ENCODE measurements at regions not wholly inside any gene's neighbourhood (a gene's known extent, or its start where the extent isn't known, plus 50 kb on each side); places are given as distances from the start of the nearest gene placed in this dataset.

GRCh38 chr4:141339391-141339790, 118.7 kb downstream of the ZNF330 start:
- no peak overlapping the region for H3K4me3 ChIP-seq
- ATAC-seq (no peak), DNase-seq (no peak)
- H3K27me3 ChIP-seq: no peaks in the 10 kb centered on the region
- peaks cover 10% of the 10 kb centered on the region for H3K4me1 ChIP-seq
- intact Hi-C loops (cut with DNase I): no loop called here
- no peak for TF ChIP-seq POLR2A (IDR thresholded peaks at IDR 0.05)
- no peak for TF ChIP-seq CTCF (IDR thresholded peaks at IDR 0.05)
- 79 to 80% methylated on average over 3 of the region's 3 CpGs for WGBS, 2 donors
- no peaks in the 10 kb centered on the region for H3K36me3 ChIP-seq (replicated peaks in 1 of 2; ENCODE audit: insufficient read depth in 1 of 2, low read depth in 2 of 2)
- no peaks in the 10 kb centered on the region for H3K9me3 ChIP-seq
- H3K27ac ChIP-seq: no peak overlapping the region

DNA sequence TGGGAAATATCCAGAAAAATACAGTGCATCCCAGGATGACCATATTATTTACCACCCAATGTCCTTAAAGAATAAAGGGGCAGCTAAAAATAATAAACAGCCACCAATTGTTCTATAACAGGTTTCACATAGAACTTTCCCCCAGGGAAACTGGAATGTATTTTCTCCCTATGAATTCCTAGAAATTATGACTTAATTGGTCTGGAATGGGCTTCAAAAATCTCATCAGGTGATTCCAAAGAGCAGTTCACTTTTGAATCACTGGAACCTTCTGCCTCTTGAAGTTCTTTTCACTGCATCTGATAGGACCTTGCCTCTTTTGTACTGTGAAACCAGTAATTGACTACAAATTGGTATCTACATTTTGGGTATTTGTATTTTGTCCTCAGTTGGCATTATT, 119.3 kb downstream of the ZNF330 start:
- no peaks in the 10 kb centered on the region for H3K27me3 ChIP-seq
- H3K27ac ChIP-seq: no peak overlapping the region
- no peak for ATAC-seq
- intact Hi-C loops (cut with DNase I): no loop called here
- TF ChIP-seq POLR2A (IDR thresholded peaks at IDR 0.05) (no peak), CTCF (IDR thresholded peaks at IDR 0.05) (no peak)
- H3K9me3 ChIP-seq: no peaks in the 10 kb centered on the region
- DNase-seq: no peak
- H3K4me1 ChIP-seq: peaks cover 4% of the 10 kb centered on the region
- H3K4me3 ChIP-seq: no peak overlapping the region
- no peaks in the 10 kb centered on the region for H3K36me3 ChIP-seq (replicated peaks in 1 of 2; ENCODE audit: insufficient read depth in 1 of 2, low read depth in 2 of 2)

- no peaks in the 10 kb centered on the region for H3K36me3 ChIP-seq (replicated peaks in 1 of 2; ENCODE audit: insufficient read depth in 1 of 2, low read depth in 2 of 2)
- no peak for DNase-seq
- no peak overlapping the region for H3K4me3 ChIP-seq
- intact Hi-C loops (cut with DNase I): no loop called here
- TF ChIP-seq POLR2A (IDR thresholded peaks at IDR 0.05): no peak
- H3K4me1 ChIP-seq: no peaks in the 10 kb centered on the region
- H3K27me3 ChIP-seq: no peaks in the 10 kb centered on the region
- H3K9me3 ChIP-seq: no peaks in the 10 kb centered on the region
- 75 to 86% methylated on average over 2 of the region's 2 CpGs for WGBS, 2 donors
- ATAC-seq: no peak
- H3K27ac ChIP-seq: no peak overlapping the region
These were observed 119.8 kb downstream of the ZNF330 start for GRCh38 chr4:141340458-141340857.

DNA sequence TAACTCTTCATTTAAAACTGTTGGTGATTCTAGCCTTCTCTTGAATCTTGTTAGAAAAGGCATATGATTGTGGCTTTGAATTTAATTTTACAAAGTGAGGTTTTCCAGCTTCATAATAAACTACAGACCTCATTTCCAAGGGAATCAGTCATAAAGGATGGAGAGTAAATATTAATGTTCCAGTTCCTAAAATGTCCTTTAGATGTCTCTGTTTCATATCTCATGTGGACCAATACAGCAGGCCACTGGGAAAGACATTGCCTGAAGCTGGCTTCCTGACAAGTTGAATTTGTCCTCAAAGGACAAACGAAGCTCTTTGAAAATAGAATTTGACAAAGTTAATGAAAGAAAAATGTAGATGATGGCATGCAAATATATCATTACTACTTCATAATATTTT, 125.4 kb downstream of the ZNF330 start:
- intact Hi-C loops (cut with DNase I): no loop called here
- WGBS, 2 donors: 0 to 3% methylated on average over 1 of the region's 1 CpG
- Histone ChIP-seq H3K4me1 (peaks cover 15% of the 10 kb centered on the region), H3K9me3 (no peaks in the 10 kb centered on the region), H3K36me3 (replicated peaks in 1 of 2; ENCODE audit: insufficient read depth in 1 of 2, low read depth in 2 of 2) (no peaks in the 10 kb centered on the region), H3K4me3 (no peak overlapping the region), H3K27ac (no peak overlapping the region), H3K27me3 (no peaks in the 10 kb centered on the region)
- TF ChIP-seq POLR2A (IDR thresholded peaks at IDR 0.05) (no peak), CTCF (IDR thresholded peaks at IDR 0.05) (peak; percentile 11 to 80 (median 59))
- peak in 3 of 4 donors; percentile 43 to 57 (median 50) for DNase-seq
- peak; percentile 64 for ATAC-seq

GRCh38 chr4:141347684-141348083, 127.0 kb downstream of the ZNF330 start:
- no peaks in the 10 kb centered on the region for H3K9me3 ChIP-seq
- no peak overlapping the region for H3K4me3 ChIP-seq
- no peaks in the 10 kb centered on the region for H3K36me3 ChIP-seq (replicated peaks in 1 of 2; ENCODE audit: insufficient read depth in 1 of 2, low read depth in 2 of 2)
- no peak for ATAC-seq
- intact Hi-C loops (cut with DNase I): no loop called here
- no peak overlapping the region for H3K27ac ChIP-seq
- H3K27me3 ChIP-seq: no peaks in the 10 kb centered on the region
- 55 to 72% methylated on average over 2 of the region's 2 CpGs for WGBS, 2 donors
- no peak for TF ChIP-seq CTCF (IDR thresholded peaks at IDR 0.05)
- TF ChIP-seq POLR2A (IDR thresholded peaks at IDR 0.05): no peak
- no peak for DNase-seq
- peaks cover 15% of the 10 kb centered on the region for H3K4me1 ChIP-seq

All from body of pancreas (tissue), 4 donors.